GM12864 (cell line): ENCODE measurements at regions not wholly inside any gene's neighbourhood (a gene's known extent, or its start where the extent isn't known, plus 50 kb on each side); places are given as distances from the start of the nearest gene placed in this dataset.
"Not testable (repeated sequence)": the region's sequence is repeated elsewhere in the genome, so short reads cannot be mapped to it uniquely, and the experiment has no call there.

Experiments used
- DNase-seq: peaks from one replicate; pipeline ENCODE4 v3.0.0-alpha.2; 2011; ENCODE audit warnings: low read depth
- H3K4me3 ChIP-seq: 2 replicates; pipeline ENCODE4 v1.5.1; 2011; ENCODE audit warnings: mild to moderate bottlenecking, low read depth, low read length, control low read depth
- TF ChIP-seq, protein P1 (sequence below): IDR thresholded peaks from 2 replicates; pipeline ENCODE4 v1.5.1; 2011; ENCODE audit warnings: low read depth, mild to moderate bottlenecking, moderate library complexity, low read length, control low read depth, inconsistent platforms; ENCODE audit errors: missing control alignments

DNA sequence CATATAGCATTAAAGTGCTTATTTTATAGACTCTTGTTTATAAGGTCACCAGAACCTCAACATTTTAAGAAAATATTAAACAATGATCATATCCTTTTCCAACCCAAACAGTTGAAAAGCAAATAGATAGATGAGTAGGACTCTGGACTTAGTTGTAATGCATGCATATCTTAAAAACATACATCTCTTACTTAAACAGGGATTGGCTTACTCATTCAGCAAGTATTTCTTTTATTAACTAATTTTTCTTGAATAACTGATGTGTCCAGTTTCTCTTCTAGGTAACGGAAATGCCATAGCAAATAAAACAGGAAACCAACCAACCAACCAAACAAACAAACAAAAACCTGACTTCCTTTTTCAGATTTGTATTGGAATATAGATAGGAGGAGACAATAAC is 70.9 kb upstream of the NBPF4 start:
- TF ChIP-seq, protein P1, sequence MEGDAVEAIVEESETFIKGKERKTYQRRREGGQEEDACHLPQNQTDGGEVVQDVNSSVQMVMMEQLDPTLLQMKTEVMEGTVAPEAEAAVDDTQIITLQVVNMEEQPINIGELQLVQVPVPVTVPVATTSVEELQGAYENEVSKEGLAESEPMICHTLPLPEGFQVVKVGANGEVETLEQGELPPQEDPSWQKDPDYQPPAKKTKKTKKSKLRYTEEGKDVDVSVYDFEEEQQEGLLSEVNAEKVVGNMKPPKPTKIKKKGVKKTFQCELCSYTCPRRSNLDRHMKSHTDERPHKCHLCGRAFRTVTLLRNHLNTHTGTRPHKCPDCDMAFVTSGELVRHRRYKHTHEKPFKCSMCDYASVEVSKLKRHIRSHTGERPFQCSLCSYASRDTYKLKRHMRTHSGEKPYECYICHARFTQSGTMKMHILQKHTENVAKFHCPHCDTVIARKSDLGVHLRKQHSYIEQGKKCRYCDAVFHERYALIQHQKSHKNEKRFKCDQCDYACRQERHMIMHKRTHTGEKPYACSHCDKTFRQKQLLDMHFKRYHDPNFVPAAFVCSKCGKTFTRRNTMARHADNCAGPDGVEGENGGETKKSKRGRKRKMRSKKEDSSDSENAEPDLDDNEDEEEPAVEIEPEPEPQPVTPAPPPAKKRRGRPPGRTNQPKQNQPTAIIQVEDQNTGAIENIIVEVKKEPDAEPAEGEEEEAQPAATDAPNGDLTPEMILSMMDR: no peak
- H3K4me3 ChIP-seq: no peak overlapping the region
- DNase-seq: no peak

DNA sequence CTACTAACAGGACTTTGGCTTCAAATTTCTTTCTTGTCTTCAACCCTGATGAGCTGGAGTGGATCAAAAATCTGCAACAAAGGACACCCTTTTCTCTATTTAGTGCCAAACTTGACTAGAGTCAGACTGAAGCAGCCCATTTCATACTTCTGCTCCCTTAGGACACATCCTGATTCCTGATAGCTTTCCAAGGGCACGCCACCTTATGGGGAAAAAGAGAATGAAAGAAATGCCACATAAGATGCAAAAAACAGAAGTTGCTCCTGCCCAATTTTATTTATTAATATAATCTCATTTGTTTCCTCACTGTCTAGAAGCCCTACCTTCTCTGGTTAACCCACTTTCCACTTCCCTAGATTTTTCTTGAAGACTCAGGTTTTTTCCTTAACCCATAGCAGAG is 72.7 kb upstream of the NBPF4 start:
- no peak for DNase-seq
- TF ChIP-seq, protein P1: peak; percentile 10

DNA sequence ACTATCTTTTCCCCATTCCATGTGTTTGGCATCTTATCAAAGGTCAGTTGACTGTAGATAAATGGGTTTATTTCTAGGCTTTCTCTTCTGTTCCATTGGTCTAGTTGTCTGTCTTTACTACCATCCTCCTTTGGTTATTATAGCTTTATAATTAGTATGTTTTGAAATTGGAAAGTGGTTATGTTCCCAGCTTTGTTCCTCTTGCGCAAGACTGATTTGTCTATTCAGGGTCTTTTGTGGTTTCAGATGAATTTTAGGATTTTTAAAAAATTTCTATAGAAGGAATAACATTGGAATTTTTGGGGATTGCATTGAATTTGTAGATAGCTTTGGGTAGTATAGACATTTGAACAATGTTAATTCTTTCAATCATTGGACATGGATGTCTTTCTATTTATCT is 77.0 kb upstream of the NBPF4 start:
- no peak for DNase-seq
- TF ChIP-seq, protein P1: no peak
- no peak overlapping the region for H3K4me3 ChIP-seq

More for the DNA sequence above, 72.7 kb upstream of the NBPF4 start:
- no peak overlapping the region for H3K4me3 ChIP-seq

DNA sequence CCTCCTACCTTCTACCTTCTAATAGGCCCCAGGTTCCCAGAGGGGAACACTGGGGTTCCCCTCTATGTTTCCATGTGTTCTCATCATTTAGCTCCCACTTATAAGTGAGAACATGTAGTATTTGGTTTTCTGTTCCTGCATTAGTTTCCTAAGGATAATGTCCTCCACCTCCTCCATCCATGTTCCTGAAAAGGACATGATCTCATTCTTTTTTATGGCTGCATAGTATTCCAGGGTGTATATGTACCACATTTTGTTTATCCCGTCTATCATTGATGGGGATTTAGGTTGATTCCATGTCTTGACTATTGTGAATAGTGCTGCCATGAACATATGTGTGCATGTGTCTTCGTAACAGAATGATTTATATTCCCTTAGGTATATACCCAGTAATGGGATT is 81.5 kb upstream of the NBPF4 start:
- not testable (repeated sequence) for H3K4me3 ChIP-seq, DNase-seq

DNA sequence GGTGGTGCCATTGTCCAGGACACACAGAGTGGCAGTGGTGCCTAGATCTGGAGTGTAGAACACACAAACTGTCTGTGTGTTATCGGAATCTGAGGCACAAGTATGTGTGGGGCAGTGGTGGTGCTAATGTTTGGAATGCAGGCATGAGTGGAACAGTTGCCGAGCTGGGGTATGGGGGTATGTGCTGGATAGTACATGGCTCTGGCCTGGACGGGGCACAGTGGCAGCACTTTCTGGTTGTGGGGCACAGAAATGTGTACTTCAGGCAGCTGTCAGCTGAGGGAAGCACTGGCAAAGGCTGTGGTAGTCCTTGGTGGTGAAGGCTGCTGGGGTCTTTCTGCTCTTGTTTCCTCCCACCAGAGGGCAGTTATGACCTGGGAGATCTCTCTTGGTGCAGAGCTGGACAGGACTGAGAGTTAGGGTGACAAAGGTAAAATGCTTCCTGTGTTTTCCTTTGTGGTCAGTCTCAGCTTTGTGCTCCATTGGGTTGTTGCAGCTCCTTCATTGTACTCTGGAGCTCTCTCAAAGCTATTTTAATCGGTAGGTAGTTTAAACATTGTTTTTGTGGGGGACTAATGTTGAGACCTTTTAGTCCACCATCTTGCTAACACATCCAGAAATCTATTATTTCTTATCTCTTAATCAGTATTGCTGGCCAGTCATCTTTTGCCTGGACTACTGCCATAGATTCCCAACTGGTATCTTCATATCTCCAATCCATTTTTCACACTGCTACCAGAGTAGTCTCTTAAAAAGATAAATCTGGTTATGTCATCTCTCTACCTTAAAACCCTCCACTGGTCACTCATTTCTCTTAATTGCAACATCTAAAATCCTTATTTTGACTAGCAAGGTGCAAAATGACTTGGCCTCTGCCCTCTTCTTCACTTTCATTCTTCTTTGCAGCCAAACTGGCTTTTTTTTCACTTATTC is 83.9 kb upstream of the NBPF4 start:
- H3K4me3 ChIP-seq: no peak overlapping the region
- DNase-seq: no peak
- TF ChIP-seq, protein P1: no peak

DNA sequence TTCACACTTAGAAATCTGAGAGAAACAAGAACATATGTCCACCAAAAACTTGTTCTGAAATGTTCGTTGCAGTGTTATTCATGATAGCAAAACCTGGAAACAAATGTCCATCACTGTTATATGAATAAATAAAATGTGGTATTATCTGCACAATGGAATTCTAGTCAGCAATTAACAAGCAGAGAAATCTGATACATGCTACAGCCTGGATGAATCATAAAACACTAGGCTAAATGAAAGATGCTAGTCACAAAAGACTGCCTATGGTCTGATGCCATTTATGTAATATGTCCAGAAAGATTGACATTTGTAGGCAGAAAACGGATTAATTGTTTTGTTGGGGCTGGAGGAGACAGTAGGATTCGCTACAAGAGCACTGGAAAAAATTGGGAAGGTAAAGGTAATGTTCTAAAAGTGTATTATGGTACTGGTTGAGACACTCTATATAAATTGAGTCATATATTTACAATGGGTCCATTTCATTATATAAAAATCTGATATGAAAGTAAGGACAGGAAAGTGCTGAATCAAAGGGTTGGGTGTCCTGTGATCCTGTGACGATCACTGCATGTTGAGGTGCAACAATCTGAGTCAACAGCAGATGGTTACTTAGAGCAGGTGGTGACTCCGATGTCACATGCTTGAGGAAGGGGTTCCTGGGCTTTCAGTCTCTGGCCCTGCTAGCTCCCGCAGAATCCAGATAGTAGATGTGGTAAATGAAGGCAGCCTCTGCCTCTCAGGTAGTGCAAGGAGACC is 102.1 kb upstream of the NBPF4 start:
- H3K4me3 ChIP-seq: no peak overlapping the region
- no peak for DNase-seq
- TF ChIP-seq, protein P1: no peak

DNA sequence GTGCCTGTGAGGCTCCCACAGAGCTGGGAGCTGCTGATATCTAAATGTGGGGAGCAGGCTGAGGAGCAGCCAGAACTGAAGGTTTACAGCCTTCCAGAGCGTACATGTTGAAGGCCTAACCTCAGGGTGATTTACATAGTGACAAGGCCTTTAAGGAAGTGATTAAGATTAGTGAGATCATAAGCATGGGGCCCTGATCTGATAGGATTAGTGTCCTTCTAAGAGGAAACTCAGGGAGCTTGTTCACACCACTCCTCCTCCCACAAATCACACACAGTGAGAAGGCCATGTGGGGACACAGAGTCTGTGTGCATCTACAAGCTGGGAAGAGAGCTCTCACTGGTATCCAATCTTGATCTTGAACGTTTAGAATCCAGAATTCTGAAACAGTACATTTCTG is 92.3 kb upstream of the NBPF6 start:
- TF ChIP-seq, protein P1: no peak
- no peak for DNase-seq
- no peak overlapping the region for H3K4me3 ChIP-seq

DNA sequence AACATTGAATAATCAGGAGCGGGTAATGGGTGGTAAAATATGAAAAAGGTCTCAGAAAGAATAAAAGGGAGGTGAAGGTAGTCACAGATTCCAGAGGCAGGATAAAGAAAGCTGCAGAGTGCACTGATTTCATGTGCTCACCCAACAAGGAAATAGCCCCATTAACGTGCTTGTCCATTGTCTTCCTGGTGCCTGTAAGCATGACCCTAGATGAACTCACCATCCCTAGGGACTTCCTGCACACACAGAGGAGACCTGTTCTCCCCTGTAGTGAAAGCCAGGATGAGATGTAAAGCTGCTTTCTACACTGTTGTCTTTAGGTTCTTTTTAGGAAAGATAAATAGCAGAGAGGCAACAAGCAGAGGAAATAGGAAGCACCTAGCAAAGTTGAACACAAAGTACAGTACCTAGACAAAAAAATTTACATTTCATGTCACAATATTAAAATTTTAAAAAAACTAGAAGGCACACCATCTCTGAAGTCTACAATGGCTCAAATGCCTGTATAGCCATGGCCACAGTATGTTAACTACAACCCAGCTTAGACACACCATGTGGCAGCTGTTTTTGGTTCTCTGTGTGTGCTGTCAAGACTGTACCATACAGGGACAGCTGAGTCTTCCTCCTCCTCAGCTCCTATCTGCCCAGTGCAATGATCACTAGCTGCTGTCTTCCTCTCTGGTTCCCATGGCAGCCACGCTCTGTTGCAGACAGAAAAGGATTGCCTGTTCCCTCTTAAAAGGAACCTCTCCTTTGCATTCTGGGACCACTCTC is 69.9 kb upstream of the NBPF6 start:
- not testable (repeated sequence) for H3K4me3 ChIP-seq, DNase-seq
